Effector memory CD8-positive, alpha-beta T cell (primary cell): ENCODE measurements at regions not wholly inside any gene's neighbourhood (a gene's known extent, or its start where the extent isn't known, plus 50 kb on each side); places are given as distances from the start of the nearest gene placed in this dataset.

Experiments used
- ATAC-seq: fragments of 150-1000 bp; cut with Tn5 transposase; replicated peaks from 2 replicates; pipeline ENCODE4 v1.10.0; 2021; ENCODE audit warnings: mild to moderate bottlenecking, moderate library complexity
- DNase-seq, 3 experiments: peaks; one replicate each; pipeline ENCODE4 v3.0.0; 2021
- H3K27ac Mint-ChIP-seq, 2 donors: one replicate each; pipeline ENCODE4 v1.8.0; 2022; ENCODE audit warnings: mild to moderate bottlenecking in 2 of 2, mixed read lengths in 2 of 2, moderate library complexity in 2 of 2
- H3K27me3 Mint-ChIP-seq, 2 donors: one replicate each; pipeline ENCODE4 v1.8.0; 2022; ENCODE audit warnings: mixed read lengths in 2 of 2
- H3K36me3 Mint-ChIP-seq: one replicate; pipeline ENCODE4 v1.8.0; 2022; ENCODE audit warnings: mild to moderate bottlenecking, moderate library complexity, mixed read lengths; ENCODE audit not compliant: insufficient read depth
- H3K4me1 Mint-ChIP-seq, 2 donors: one replicate each; pipeline ENCODE4 v1.8.0; 2022; ENCODE audit warnings: low read depth in 2 of 2, mixed read lengths in 2 of 2
- H3K4me3 Mint-ChIP-seq, 2 donors: one replicate each; pipeline ENCODE4 v1.8.0; 2022; ENCODE audit warnings: mild to moderate bottlenecking in 2 of 2, mixed read lengths in 2 of 2, moderate library complexity in 2 of 2
- H3K9me3 Mint-ChIP-seq, 2 donors: one replicate each; pipeline ENCODE4 v1.8.0; 2022; ENCODE audit warnings: mixed read lengths in 2 of 2

GRCh38 chr6:122098201-122098678 lies 301.2 kb upstream of the HSF2 start:
- no peak for DNase-seq
- Mint-ChIP-seq H3K36me3 (peaks cover 4% of the 10 kb centered on the region), H3K4me1 (no peaks in the 10 kb centered on the region), H3K9me3 (peaks cover 0 to 11% of the 10 kb centered on the region in 2 donors), H3K4me3 (no peak overlapping the region), H3K27ac (no peak overlapping the region), H3K27me3 (no peaks in the 10 kb centered on the region)
- ATAC-seq: no peak

GRCh38 chr6:122102026-122102425 lies 297.4 kb upstream of the HSF2 start:
- Mint-ChIP-seq H3K4me1 (no peaks in the 10 kb centered on the region), H3K9me3 (peaks cover 0 to 11% of the 10 kb centered on the region in 2 donors), H3K36me3 (no peaks in the 10 kb centered on the region), H3K27me3 (no peaks in the 10 kb centered on the region), H3K27ac (no peak overlapping the region), H3K4me3 (no peak overlapping the region)
- DNase-seq (no peak), ATAC-seq (no peak)

- ATAC-seq: no peak
- Mint-ChIP-seq H3K27me3 (no peaks in the 10 kb centered on the region), H3K4me3 (no peak overlapping the region), H3K9me3 (peaks cover 5 to 9% of the 10 kb centered on the region in 2 donors), H3K27ac (no peak overlapping the region), H3K36me3 (no peaks in the 10 kb centered on the region), H3K4me1 (no peaks in the 10 kb centered on the region)
- DNase-seq: no peak
Measured at GRCh38 chr6:122107256-122107852, 292.1 kb upstream of the HSF2 start.

GRCh38 chr6:122109075-122109474 lies 290.4 kb upstream of the HSF2 start:
- no peaks in the 10 kb centered on the region for H3K4me1 Mint-ChIP-seq
- no peaks in the 10 kb centered on the region for H3K36me3 Mint-ChIP-seq
- ATAC-seq (no peak), DNase-seq (no peak)
- no peaks in the 10 kb centered on the region for H3K27me3 Mint-ChIP-seq
- H3K4me3 Mint-ChIP-seq: no peak overlapping the region
- no peak overlapping the region for H3K27ac Mint-ChIP-seq
- H3K9me3 Mint-ChIP-seq: peaks cover 5 to 9% of the 10 kb centered on the region in 2 donors

- no peaks in the 10 kb centered on the region for H3K4me1 Mint-ChIP-seq
- no peaks in the 10 kb centered on the region for H3K27me3 Mint-ChIP-seq
- no peak overlapping the region for H3K27ac Mint-ChIP-seq
- no peaks in the 10 kb centered on the region for H3K36me3 Mint-ChIP-seq
- ATAC-seq (no peak), DNase-seq (no peak)
- peaks cover 5 to 9% of the 10 kb centered on the region in 2 donors for H3K9me3 Mint-ChIP-seq
- no peak overlapping the region for H3K4me3 Mint-ChIP-seq
Measured at GRCh38 chr6:122114717-122115116, 284.7 kb upstream of the HSF2 start.

GRCh38 chr6:122116119-122116834 lies 283.2 kb upstream of the HSF2 start:
- Mint-ChIP-seq H3K4me3 (no peak overlapping the region), H3K36me3 (no peaks in the 10 kb centered on the region), H3K27me3 (no peaks in the 10 kb centered on the region), H3K27ac (no peak overlapping the region), H3K9me3 (peaks cover 2% of the 10 kb centered on the region in 2 donors), H3K4me1 (no peaks in the 10 kb centered on the region)
- no peak for ATAC-seq
- no peak for DNase-seq

- Mint-ChIP-seq H3K36me3 (no peaks in the 10 kb centered on the region), H3K4me1 (no peaks in the 10 kb centered on the region), H3K27me3 (no peaks in the 10 kb centered on the region), H3K9me3 (no peaks in the 10 kb centered on the region), H3K4me3 (no peak overlapping the region), H3K27ac (no peak overlapping the region)
- DNase-seq: no peak
- no peak for ATAC-seq
Measured at GRCh38 chr6:122116835-122117627, 282.4 kb upstream of the HSF2 start.

- no peak for DNase-seq
- Mint-ChIP-seq H3K9me3 (no peaks in the 10 kb centered on the region), H3K36me3 (no peaks in the 10 kb centered on the region), H3K27me3 (no peaks in the 10 kb centered on the region), H3K27ac (no peak overlapping the region), H3K4me3 (no peak overlapping the region), H3K4me1 (no peaks in the 10 kb centered on the region)
- ATAC-seq: no peak
Measured at GRCh38 chr6:122118945-122119506, 280.4 kb upstream of the HSF2 start.

- ATAC-seq: no peak
- Mint-ChIP-seq H3K4me3 (no peak overlapping the region), H3K36me3 (no peaks in the 10 kb centered on the region), H3K4me1 (no peaks in the 10 kb centered on the region), H3K27ac (no peak overlapping the region), H3K9me3 (peaks cover 0 to 7% of the 10 kb centered on the region in 2 donors), H3K27me3 (no peaks in the 10 kb centered on the region)
- DNase-seq: no peak
Measured at GRCh38 chr6:122122202-122122601, 277.2 kb upstream of the HSF2 start.

GRCh38 chr6:122122686-122123085 lies 276.8 kb upstream of the HSF2 start:
- no peak for ATAC-seq
- H3K4me3 Mint-ChIP-seq: no peak overlapping the region

GRCh38 chr6:122124908-122125307 lies 274.5 kb upstream of the HSF2 start:
- H3K4me3 Mint-ChIP-seq: no peak overlapping the region
- H3K27me3 Mint-ChIP-seq: no peaks in the 10 kb centered on the region
- H3K36me3 Mint-ChIP-seq: no peaks in the 10 kb centered on the region
- ATAC-seq (no peak), DNase-seq (no peak)
- no peaks in the 10 kb centered on the region for H3K4me1 Mint-ChIP-seq
- no peak overlapping the region for H3K27ac Mint-ChIP-seq
- H3K9me3 Mint-ChIP-seq: peaks cover 5 to 9% of the 10 kb centered on the region in 2 donors

More at GRCh38 chr6:122122686-122123085, 276.8 kb upstream of the HSF2 start:
- Mint-ChIP-seq H3K27me3 (no peaks in the 10 kb centered on the region), H3K36me3 (no peaks in the 10 kb centered on the region), H3K4me1 (no peaks in the 10 kb centered on the region), H3K9me3 (peaks cover 4 to 9% of the 10 kb centered on the region in 2 donors), H3K27ac (no peak overlapping the region)
- no peak for DNase-seq

GRCh38 chr6:122126894-122127293 lies 272.6 kb upstream of the HSF2 start:
- Mint-ChIP-seq H3K4me3 (no peak overlapping the region), H3K27me3 (no peaks in the 10 kb centered on the region), H3K4me1 (no peaks in the 10 kb centered on the region), H3K9me3 (peaks cover 5 to 9% of the 10 kb centered on the region in 2 donors), H3K36me3 (no peaks in the 10 kb centered on the region), H3K27ac (no peak overlapping the region)
- DNase-seq (no peak), ATAC-seq (no peak)

GRCh38 chr6:122128445-122128844 lies 271.0 kb upstream of the HSF2 start:
- DNase-seq: no peak
- Mint-ChIP-seq H3K27me3 (no peaks in the 10 kb centered on the region), H3K36me3 (no peaks in the 10 kb centered on the region), H3K4me1 (no peaks in the 10 kb centered on the region), H3K4me3 (no peak overlapping the region), H3K9me3 (peaks cover 5 to 9% of the 10 kb centered on the region in 2 donors), H3K27ac (no peak overlapping the region)
- ATAC-seq: no peak
